ENCODE measurements at regions not wholly inside any gene's neighbourhood (a gene's known extent, or its start where the extent isn't known, plus 50 kb on each side); places are given as distances from the start of the nearest gene placed in this dataset.

- no peak for TF ChIP-seq CTCF (IDR thresholded peaks at IDR 0.05)
- TF ChIP-seq POLR2A (IDR thresholded peaks at IDR 0.05), result no peak
Observed at GRCh38 chr2:104777721-104778120, 76.2 kb upstream of the POU3F3 start.
